Loucy (cell line): ENCODE measurements at regions not wholly inside any gene's neighbourhood (a gene's known extent, or its start where the extent isn't known, plus 50 kb on each side); places are given as distances from the start of the nearest gene placed in this dataset.

Experiments
- H2AFZ ChIP-seq: fragments of 200-600 bp; sonication (generic); 2 replicates; pipeline ENCODE4 v1.6.0; 2016; ENCODE audit warnings: antibody characterized with exemption, mild to moderate bottlenecking, low read length, moderate library complexity
- H3F3A ChIP-seq: fragments of 200-600 bp; 2 replicates; pipeline ENCODE4 v1.6.0; 2016; ENCODE audit warnings: antibody characterized with exemption, low read depth, mild to moderate bottlenecking
- H3K27me3 ChIP-seq: fragments of 200-600 bp; sonication (generic); 2 replicates; pipeline ENCODE4 v1.6.1; 2014; ENCODE audit warnings: low read length, mild to moderate bottlenecking; ENCODE audit not compliant: insufficient read depth, poor library complexity, severe bottlenecking
- H3K36me3 ChIP-seq: fragments of 200-600 bp; sonication (generic); 2 replicates; pipeline ENCODE4 v1.6.1; 2016; ENCODE audit warnings: low read length; ENCODE audit not compliant: insufficient read depth
- H3K4me1 ChIP-seq: fragments of 200-600 bp; sonication (generic); 2 replicates; pipeline ENCODE4 v1.5.1; 2014; ENCODE audit warnings: low read length, mild to moderate bottlenecking; ENCODE audit not compliant: insufficient read depth, poor library complexity, severe bottlenecking
- H3K4me2 ChIP-seq: fragments of 200-600 bp; sonication (generic); 2 replicates; pipeline ENCODE4 v1.6.0; 2014; ENCODE audit warnings: antibody characterized with exemption, low read length, low read depth, mild to moderate bottlenecking; ENCODE audit not compliant: poor library complexity, severe bottlenecking
- H3K4me3 ChIP-seq: fragments of 200-600 bp; sonication (generic); 2 replicates; pipeline ENCODE4 v1.5.1; 2014; ENCODE audit warnings: low read length, mild to moderate bottlenecking, mixed read lengths; ENCODE audit not compliant: poor library complexity, severe bottlenecking
- H3K79me2 ChIP-seq: fragments of 200-600 bp; sonication (generic); 2 replicates; pipeline ENCODE4 v1.6.1; 2014; ENCODE audit warnings: low read length; ENCODE audit not compliant: insufficient read depth
- H3K9ac ChIP-seq: fragments of 200-600 bp; sonication (generic); 2 replicates; pipeline ENCODE4 v1.6.0; 2014; ENCODE audit warnings: mild to moderate bottlenecking, low read depth, low read length, moderate library complexity; ENCODE audit not compliant: poor library complexity, severe bottlenecking
- H3K9me2 ChIP-seq: fragments of 200-600 bp; sonication (generic); replicated peaks from 2 replicates; pipeline ENCODE4 v1.6.1; 2016; ENCODE audit warnings: low read depth, low read length, mixed read lengths
- H3K9me3 ChIP-seq: fragments of 200-600 bp; sonication (generic); 2 replicates; pipeline ENCODE4 v1.6.1; 2014; ENCODE audit warnings: mild to moderate bottlenecking, antibody characterized with exemption, low read length, low read depth; ENCODE audit not compliant: insufficient read depth
- H4K20me1 ChIP-seq: fragments of 200-600 bp; sonication (generic); 2 replicates; pipeline ENCODE4 v1.6.0; 2014; ENCODE audit warnings: antibody characterized with exemption, low read length, mild to moderate bottlenecking; ENCODE audit not compliant: insufficient read depth, poor library complexity, severe bottlenecking
- EZH2phosphoT487 ChIP-seq: fragments of 200-600 bp; IDR thresholded peaks from 2 replicates; pipeline ENCODE4 v1.6.1; 2018; ENCODE audit warnings: antibody characterized with exemption, mild to moderate bottlenecking, moderate library complexity, borderline replicate concordance
- TF ChIP-seq, protein P1 (sequence below): fragments of 200-600 bp; sonication (generic); conservative IDR thresholded peaks from 2 replicates; pipeline ENCODE4 v1.5.1; 2014; ENCODE audit warnings: mild to moderate bottlenecking, antibody characterized with exemption, low read length

DNA sequence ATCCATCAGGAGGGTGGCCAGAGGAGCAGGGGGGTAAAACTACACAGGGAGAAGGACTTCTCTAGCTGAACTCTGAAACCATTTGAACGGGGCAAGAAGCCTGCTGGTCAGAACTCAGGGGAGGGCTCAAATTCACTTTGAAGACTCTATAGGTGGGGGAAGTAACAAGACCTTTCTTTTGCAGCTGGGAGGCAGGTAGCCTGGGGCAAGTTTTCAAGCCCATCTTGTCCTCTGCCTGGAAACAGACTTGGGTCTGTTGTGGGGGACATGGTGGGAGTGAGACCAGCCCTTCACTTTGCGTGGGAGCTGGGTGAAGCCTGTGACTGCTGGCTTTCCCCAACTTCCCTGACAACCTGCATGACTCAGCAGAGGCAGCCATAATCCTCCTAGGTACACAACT is 312.3 kb downstream of the SPRY1 start:
- no peaks in the 10 kb centered on the region for H4K20me1 ChIP-seq
- H2AFZ ChIP-seq, result no peak overlapping the region
- H3K9me3 ChIP-seq, result no peaks in the 10 kb centered on the region
- H3K4me3 ChIP-seq, result no peak overlapping the region
- H3K4me2 ChIP-seq, result no peak overlapping the region
- H3K9me2 ChIP-seq, result no peaks in the 10 kb centered on the region
- no peak for TF ChIP-seq EZH2phosphoT487
- TF ChIP-seq, protein P1, sequence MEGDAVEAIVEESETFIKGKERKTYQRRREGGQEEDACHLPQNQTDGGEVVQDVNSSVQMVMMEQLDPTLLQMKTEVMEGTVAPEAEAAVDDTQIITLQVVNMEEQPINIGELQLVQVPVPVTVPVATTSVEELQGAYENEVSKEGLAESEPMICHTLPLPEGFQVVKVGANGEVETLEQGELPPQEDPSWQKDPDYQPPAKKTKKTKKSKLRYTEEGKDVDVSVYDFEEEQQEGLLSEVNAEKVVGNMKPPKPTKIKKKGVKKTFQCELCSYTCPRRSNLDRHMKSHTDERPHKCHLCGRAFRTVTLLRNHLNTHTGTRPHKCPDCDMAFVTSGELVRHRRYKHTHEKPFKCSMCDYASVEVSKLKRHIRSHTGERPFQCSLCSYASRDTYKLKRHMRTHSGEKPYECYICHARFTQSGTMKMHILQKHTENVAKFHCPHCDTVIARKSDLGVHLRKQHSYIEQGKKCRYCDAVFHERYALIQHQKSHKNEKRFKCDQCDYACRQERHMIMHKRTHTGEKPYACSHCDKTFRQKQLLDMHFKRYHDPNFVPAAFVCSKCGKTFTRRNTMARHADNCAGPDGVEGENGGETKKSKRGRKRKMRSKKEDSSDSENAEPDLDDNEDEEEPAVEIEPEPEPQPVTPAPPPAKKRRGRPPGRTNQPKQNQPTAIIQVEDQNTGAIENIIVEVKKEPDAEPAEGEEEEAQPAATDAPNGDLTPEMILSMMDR, result no peak
- H3K9ac ChIP-seq, result no peak overlapping the region
- H3K27me3 ChIP-seq, result no peaks in the 10 kb centered on the region
- no peaks in the 10 kb centered on the region for H3K4me1 ChIP-seq
- no peaks in the 10 kb centered on the region for H3K79me2 ChIP-seq
- H3K36me3 ChIP-seq, result no peaks in the 10 kb centered on the region
- H3F3A ChIP-seq, result no peaks in the 10 kb centered on the region

- Histone ChIP-seq H3K9ac (no peak overlapping the region), H3K36me3 (no peaks in the 10 kb centered on the region), H3K4me1 (no peaks in the 10 kb centered on the region), H3K9me3 (no peaks in the 10 kb centered on the region), H3K4me3 (no peak overlapping the region), H3F3A (no peaks in the 10 kb centered on the region), H3K27me3 (no peaks in the 10 kb centered on the region), H2AFZ (no peak overlapping the region), H3K79me2 (no peaks in the 10 kb centered on the region), H3K4me2 (no peak overlapping the region), H4K20me1 (no peaks in the 10 kb centered on the region), H3K9me2 (no peaks in the 10 kb centered on the region)
- TF ChIP-seq, protein P1, result no peak
- TF ChIP-seq EZH2phosphoT487, result no peak
Measured at GRCh38 chr4:123709336-123709735, 312.7 kb downstream of the SPRY1 start.

DNA sequence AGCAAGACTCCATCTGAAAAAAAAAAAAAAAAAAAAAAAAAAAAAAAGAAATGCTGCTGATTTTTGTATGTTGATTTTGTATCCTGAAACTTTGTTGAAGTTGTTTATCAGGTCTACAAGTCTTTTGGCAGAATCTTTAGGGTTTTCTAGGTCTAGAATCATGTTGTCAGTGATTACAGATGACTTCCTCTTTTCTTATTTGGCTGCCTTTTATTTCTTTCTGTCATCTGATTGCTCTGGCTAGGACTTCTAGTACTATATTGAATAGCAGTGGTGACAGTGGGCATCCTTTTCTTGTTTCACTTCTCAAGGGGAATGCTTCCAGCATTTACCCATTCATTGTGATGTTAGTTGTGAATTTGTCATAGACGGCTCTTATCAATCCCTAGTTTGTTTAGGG is 334.4 kb downstream of the SPRY1 start:
- Histone ChIP-seq H3F3A (no peaks in the 10 kb centered on the region), H3K4me3 (no peak overlapping the region), H3K9ac (no peak overlapping the region), H2AFZ (no peak overlapping the region), H4K20me1 (no peaks in the 10 kb centered on the region), H3K36me3 (no peaks in the 10 kb centered on the region), H3K27me3 (no peaks in the 10 kb centered on the region), H3K79me2 (no peaks in the 10 kb centered on the region), H3K4me1 (no peaks in the 10 kb centered on the region), H3K9me2 (no peaks in the 10 kb centered on the region), H3K4me2 (no peak overlapping the region), H3K9me3 (no peaks in the 10 kb centered on the region)
- TF ChIP-seq, protein P1, result no peak
- TF ChIP-seq EZH2phosphoT487, result no peak
